ENCODE measurements at regions not wholly inside any gene's neighbourhood (a gene's known extent, or its start where the extent isn't known, plus 50 kb on each side); places are given as distances from the start of the nearest gene placed in this dataset.

GRCh38 chr4:79764120-79764519 lies 308.9 kb downstream of the ANTXR2 start:
- no peak overlapping the region for H3K27ac ChIP-seq
- no peak for TF ChIP-seq POLR2A (IDR thresholded peaks at IDR 0.05)
- no peak for TF ChIP-seq CTCF (IDR thresholded peaks at IDR 0.05)
- 88 to 94% methylated on average over 2 of the region's 2 CpGs for WGBS, 2 donors
- H3K9me3 ChIP-seq = no peaks in the 10 kb centered on the region
- no peaks in the 10 kb centered on the region for H3K36me3 ChIP-seq
- H3K27me3 ChIP-seq = no peaks in the 10 kb centered on the region
- H3K4me3 ChIP-seq (replicated peaks in 1 of 3) = no peak overlapping the region
- DNase-seq = no peak
- H3K4me1 ChIP-seq = no peaks in the 10 kb centered on the region
- intact Hi-C loops (cut with DNase I) = no loop called here

- Histone ChIP-seq H3K9me3 (no peaks in the 10 kb centered on the region), H3K27me3 (no peaks in the 10 kb centered on the region), H3K4me3 (replicated peaks in 1 of 3) (no peak overlapping the region), H3K27ac (no peak overlapping the region), H3K36me3 (no peaks in the 10 kb centered on the region), H3K4me1 (no peaks in the 10 kb centered on the region)
- TF ChIP-seq POLR2A (IDR thresholded peaks at IDR 0.05) (no peak), CTCF (IDR thresholded peaks at IDR 0.05) (no peak)
- intact Hi-C loops (cut with DNase I) = no loop called here
- DNase-seq = no peak
- 88 to 89% methylated on average over 4 of the region's 4 CpGs for WGBS, 2 donors
Measured at GRCh38 chr4:79763486-79764075, 309.4 kb downstream of the ANTXR2 start.

GRCh38 chr4:79759793-79760192 lies 313.2 kb downstream of the ANTXR2 start:
- no peak for DNase-seq
- Histone ChIP-seq H3K4me1 (no peaks in the 10 kb centered on the region), H3K9me3 (no peaks in the 10 kb centered on the region), H3K4me3 (replicated peaks in 1 of 3) (no peak overlapping the region), H3K36me3 (no peaks in the 10 kb centered on the region), H3K27me3 (no peaks in the 10 kb centered on the region), H3K27ac (no peak overlapping the region)
- no peak for TF ChIP-seq CTCF (IDR thresholded peaks at IDR 0.05)
- no peak for TF ChIP-seq POLR2A (IDR thresholded peaks at IDR 0.05)
- intact Hi-C loops (cut with DNase I) = no loop called here

GRCh38 chr4:79757600-79757999 lies 315.4 kb downstream of the ANTXR2 start:
- H3K36me3 ChIP-seq = no peaks in the 10 kb centered on the region

More at GRCh38 chr4:79757600-79757999, 315.4 kb downstream of the ANTXR2 start:
- Histone ChIP-seq H3K4me3 (replicated peaks in 1 of 3) (no peak overlapping the region), H3K27ac (no peak overlapping the region), H3K27me3 (no peaks in the 10 kb centered on the region), H3K4me1 (no peaks in the 10 kb centered on the region), H3K9me3 (no peaks in the 10 kb centered on the region)
- TF ChIP-seq POLR2A (IDR thresholded peaks at IDR 0.05) (no peak), CTCF (IDR thresholded peaks at IDR 0.05) (no peak)
- intact Hi-C loops (cut with DNase I) = no loop called here
- no peak for DNase-seq

All from thyroid gland (tissue), 4 donors.